ENCODE measurements at regions not wholly inside any gene's neighbourhood (a gene's known extent, or its start where the extent isn't known, plus 50 kb on each side); places are given as distances from the start of the nearest gene placed in this dataset.

DNA sequence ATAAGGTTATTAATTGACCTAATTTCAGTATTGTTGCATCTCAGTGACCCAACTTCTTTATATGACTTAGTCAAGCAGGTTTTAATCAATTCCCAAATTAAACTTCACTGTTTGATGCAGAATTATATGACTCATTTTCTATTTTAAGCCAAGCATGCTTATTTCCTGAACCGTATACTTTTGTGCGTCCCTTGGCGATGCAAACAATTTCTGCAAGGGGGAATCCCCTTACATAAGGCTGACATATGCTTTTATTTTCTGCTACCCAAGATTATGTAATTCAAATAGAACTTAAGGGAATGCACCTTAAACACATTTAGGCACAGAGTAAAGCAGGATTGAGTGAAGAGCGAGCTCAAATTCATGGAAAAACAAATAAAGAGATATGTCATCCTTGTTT is 303.9 kb downstream of the PDCD6IP start:
- H3K27ac ChIP-seq, result no peak overlapping the region
- TF ChIP-seq, protein P1, sequence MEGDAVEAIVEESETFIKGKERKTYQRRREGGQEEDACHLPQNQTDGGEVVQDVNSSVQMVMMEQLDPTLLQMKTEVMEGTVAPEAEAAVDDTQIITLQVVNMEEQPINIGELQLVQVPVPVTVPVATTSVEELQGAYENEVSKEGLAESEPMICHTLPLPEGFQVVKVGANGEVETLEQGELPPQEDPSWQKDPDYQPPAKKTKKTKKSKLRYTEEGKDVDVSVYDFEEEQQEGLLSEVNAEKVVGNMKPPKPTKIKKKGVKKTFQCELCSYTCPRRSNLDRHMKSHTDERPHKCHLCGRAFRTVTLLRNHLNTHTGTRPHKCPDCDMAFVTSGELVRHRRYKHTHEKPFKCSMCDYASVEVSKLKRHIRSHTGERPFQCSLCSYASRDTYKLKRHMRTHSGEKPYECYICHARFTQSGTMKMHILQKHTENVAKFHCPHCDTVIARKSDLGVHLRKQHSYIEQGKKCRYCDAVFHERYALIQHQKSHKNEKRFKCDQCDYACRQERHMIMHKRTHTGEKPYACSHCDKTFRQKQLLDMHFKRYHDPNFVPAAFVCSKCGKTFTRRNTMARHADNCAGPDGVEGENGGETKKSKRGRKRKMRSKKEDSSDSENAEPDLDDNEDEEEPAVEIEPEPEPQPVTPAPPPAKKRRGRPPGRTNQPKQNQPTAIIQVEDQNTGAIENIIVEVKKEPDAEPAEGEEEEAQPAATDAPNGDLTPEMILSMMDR (IDR thresholded peaks at IDR 0.05; ENCODE audit: low read depth, low read length), result no peak
- H3K9me3 ChIP-seq (ENCODE audit: severe bottlenecking), result peaks cover 7% of the 10 kb centered on the region
- H3K36me3 ChIP-seq, result no peaks in the 10 kb centered on the region
- H3K4me3 ChIP-seq (ENCODE audit: low read depth, low read length), result no peak overlapping the region
- no peak for DNase-seq
- H3K27me3 ChIP-seq (ENCODE audit: insufficient read depth, low read depth, severe bottlenecking), result no peaks in the 10 kb centered on the region

DNA sequence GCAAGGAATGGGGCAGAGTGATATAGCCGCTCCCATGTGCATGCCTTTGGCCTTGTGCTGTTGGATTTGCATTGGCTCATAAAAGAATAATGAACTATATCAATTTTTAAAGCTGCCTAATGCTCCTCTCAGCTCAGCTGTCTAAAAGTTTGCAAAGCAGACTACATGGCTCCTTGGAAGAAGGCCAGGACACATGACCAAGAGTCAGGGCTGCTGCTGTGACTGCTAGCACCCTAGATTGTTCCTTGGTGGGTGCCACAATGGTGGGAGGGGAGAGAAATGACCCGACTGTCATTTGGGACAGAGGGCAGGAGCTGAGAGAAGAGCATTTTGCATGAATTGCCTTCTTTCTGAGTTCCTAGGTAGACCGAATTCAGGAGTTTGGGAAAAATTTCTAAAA is 307.9 kb downstream of the PDCD6IP start:
- Histone ChIP-seq H3K36me3 (no peaks in the 10 kb centered on the region), H3K27me3 (ENCODE audit: insufficient read depth, low read depth, severe bottlenecking) (no peaks in the 10 kb centered on the region), H3K4me3 (ENCODE audit: low read depth, low read length) (no peak overlapping the region), H3K9me3 (ENCODE audit: severe bottlenecking) (peaks cover 5% of the 10 kb centered on the region), H3K27ac (no peak overlapping the region)
- no peak for DNase-seq
- TF ChIP-seq, protein P1 (IDR thresholded peaks at IDR 0.05; ENCODE audit: low read depth, low read length), result no peak

GRCh38 chr3:34106879-34107278 is 308.4 kb downstream of the PDCD6IP start:
- TF ChIP-seq, protein P1 (IDR thresholded peaks at IDR 0.05; ENCODE audit: low read depth, low read length), result peak; percentile 72
- Histone ChIP-seq H3K4me3 (ENCODE audit: low read depth, low read length) (no peak overlapping the region), H3K36me3 (no peaks in the 10 kb centered on the region), H3K9me3 (ENCODE audit: severe bottlenecking) (peaks cover 3% of the 10 kb centered on the region), H3K27me3 (ENCODE audit: insufficient read depth, low read depth, severe bottlenecking) (no peaks in the 10 kb centered on the region), H3K27ac (no peak overlapping the region)
- peak; percentile 51 for DNase-seq

- peaks cover 3% of the 10 kb centered on the region for H3K9me3 ChIP-seq (ENCODE audit: severe bottlenecking)
- no peak for DNase-seq
- no peak overlapping the region for H3K4me3 ChIP-seq (ENCODE audit: low read depth, low read length)
- TF ChIP-seq, protein P1 (IDR thresholded peaks at IDR 0.05; ENCODE audit: low read depth, low read length), result no peak
- H3K27ac ChIP-seq, result no peak overlapping the region
- no peaks in the 10 kb centered on the region for H3K27me3 ChIP-seq (ENCODE audit: insufficient read depth, low read depth, severe bottlenecking)
- no peaks in the 10 kb centered on the region for H3K36me3 ChIP-seq
Measured at GRCh38 chr3:34107669-34108068, 309.2 kb downstream of the PDCD6IP start.

DNA sequence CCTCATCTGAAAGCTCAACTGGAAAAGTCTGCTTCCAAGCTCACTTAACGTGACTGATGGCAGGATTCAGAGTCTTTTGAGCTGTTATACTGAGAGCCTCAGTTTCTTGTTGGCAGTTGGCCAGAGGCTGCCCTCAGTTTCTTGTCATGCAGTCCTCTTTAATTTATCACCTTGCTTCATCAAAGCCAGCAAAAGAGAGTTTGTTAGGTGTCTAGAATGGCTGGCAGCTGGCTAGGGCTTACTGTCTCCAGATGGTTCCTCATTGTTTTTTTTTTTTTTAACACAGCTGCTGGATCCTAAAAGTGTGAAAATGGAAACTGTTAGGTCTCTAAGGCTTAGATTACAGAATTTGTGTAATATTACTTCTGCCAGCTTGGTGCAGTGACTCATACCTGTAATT is 310.6 kb downstream of the PDCD6IP start:
- Histone ChIP-seq H3K27me3 (ENCODE audit: insufficient read depth, low read depth, severe bottlenecking) (no peaks in the 10 kb centered on the region), H3K9me3 (ENCODE audit: severe bottlenecking) (no peaks in the 10 kb centered on the region), H3K36me3 (no peaks in the 10 kb centered on the region), H3K4me3 (ENCODE audit: low read depth, low read length) (no peak overlapping the region), H3K27ac (no peak overlapping the region)
- TF ChIP-seq, protein P1 (IDR thresholded peaks at IDR 0.05; ENCODE audit: low read depth, low read length), result no peak
- DNase-seq, result no peak

GRCh38 chr3:34109846-34110245 is 311.4 kb downstream of the PDCD6IP start:
- no peaks in the 10 kb centered on the region for H3K36me3 ChIP-seq
- H3K9me3 ChIP-seq (ENCODE audit: severe bottlenecking), result no peaks in the 10 kb centered on the region
- H3K27ac ChIP-seq, result no peak overlapping the region
- TF ChIP-seq, protein P1 (IDR thresholded peaks at IDR 0.05; ENCODE audit: low read depth, low read length), result no peak
- H3K4me3 ChIP-seq (ENCODE audit: low read depth, low read length), result no peak overlapping the region
- DNase-seq, result no peak
- H3K27me3 ChIP-seq (ENCODE audit: insufficient read depth, low read depth, severe bottlenecking), result no peaks in the 10 kb centered on the region

Measured in WERI-Rb-1 (cell line).